ENCODE measurements at regions not wholly inside any gene's neighbourhood (a gene's known extent, or its start where the extent isn't known, plus 50 kb on each side); places are given as distances from the start of the nearest gene placed in this dataset.

DNA sequence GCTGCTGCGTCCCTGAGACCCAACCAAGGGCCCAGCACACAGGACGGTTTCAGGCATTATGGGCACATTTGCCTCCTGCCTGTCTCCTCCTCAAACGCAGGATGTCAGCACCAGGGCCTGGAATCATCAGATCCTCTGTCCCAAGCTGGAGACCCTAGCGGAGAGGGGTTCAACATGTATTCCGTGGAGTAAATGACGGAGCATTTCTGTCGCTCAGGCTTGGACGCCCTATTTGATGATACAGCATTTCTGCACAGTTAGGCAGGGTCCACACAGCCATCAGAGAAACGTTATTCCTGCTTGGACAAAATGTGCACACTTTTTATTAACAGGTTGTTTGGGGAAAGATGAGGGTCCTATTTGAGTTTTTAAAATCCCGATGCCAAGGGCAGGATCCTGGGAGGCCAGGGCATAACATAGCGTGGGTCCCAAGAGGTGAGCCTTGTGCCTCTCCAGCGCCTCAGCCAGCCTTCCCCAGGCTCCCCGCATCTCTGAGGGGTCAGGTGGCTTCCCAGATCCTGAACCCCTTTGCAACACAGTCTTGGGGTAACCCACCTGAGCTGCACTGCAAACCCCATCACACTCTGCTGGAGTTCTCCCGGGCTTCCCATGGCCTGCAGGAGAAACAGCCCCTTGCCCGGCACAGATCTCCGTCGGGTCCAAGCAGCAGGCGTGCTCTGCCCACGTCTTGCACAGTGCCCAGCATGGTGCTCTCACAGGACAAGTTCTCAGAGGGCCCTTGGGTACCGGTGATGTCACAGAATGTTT, 319.7 kb upstream of the MYT1L start:
- TF ChIP-seq, protein P1, sequence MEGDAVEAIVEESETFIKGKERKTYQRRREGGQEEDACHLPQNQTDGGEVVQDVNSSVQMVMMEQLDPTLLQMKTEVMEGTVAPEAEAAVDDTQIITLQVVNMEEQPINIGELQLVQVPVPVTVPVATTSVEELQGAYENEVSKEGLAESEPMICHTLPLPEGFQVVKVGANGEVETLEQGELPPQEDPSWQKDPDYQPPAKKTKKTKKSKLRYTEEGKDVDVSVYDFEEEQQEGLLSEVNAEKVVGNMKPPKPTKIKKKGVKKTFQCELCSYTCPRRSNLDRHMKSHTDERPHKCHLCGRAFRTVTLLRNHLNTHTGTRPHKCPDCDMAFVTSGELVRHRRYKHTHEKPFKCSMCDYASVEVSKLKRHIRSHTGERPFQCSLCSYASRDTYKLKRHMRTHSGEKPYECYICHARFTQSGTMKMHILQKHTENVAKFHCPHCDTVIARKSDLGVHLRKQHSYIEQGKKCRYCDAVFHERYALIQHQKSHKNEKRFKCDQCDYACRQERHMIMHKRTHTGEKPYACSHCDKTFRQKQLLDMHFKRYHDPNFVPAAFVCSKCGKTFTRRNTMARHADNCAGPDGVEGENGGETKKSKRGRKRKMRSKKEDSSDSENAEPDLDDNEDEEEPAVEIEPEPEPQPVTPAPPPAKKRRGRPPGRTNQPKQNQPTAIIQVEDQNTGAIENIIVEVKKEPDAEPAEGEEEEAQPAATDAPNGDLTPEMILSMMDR (conservative IDR thresholded peaks at IDR 0.05 in 1 of 2, IDR thresholded peaks at IDR 0.05 in 1 of 2; ENCODE audit: extremely low read depth in 1 of 2, insufficient read depth in 1 of 2, low read depth in 1 of 2, low read length in 2 of 2) = no peak
- TF ChIP-seq EZH2 (IDR thresholded peaks at IDR 0.05; ENCODE audit: borderline replicate concordance, low read length) = no peak

Measured in mammary epithelial cell (primary cell).